GM18499 (cell line): ENCODE measurements at regions not wholly inside any gene's neighbourhood (a gene's known extent, or its start where the extent isn't known, plus 50 kb on each side); places are given as distances from the start of the nearest gene placed in this dataset.

Experiments
- ATAC-seq: cut with Tn5 transposase; IDR thresholded peaks from one replicate; pipeline ENCODE4 v1.9.1; 2021; ENCODE audit warnings: moderate number of reproducible peaks; ENCODE audit not compliant: insufficient read depth, unreplicated experiment

DNA sequence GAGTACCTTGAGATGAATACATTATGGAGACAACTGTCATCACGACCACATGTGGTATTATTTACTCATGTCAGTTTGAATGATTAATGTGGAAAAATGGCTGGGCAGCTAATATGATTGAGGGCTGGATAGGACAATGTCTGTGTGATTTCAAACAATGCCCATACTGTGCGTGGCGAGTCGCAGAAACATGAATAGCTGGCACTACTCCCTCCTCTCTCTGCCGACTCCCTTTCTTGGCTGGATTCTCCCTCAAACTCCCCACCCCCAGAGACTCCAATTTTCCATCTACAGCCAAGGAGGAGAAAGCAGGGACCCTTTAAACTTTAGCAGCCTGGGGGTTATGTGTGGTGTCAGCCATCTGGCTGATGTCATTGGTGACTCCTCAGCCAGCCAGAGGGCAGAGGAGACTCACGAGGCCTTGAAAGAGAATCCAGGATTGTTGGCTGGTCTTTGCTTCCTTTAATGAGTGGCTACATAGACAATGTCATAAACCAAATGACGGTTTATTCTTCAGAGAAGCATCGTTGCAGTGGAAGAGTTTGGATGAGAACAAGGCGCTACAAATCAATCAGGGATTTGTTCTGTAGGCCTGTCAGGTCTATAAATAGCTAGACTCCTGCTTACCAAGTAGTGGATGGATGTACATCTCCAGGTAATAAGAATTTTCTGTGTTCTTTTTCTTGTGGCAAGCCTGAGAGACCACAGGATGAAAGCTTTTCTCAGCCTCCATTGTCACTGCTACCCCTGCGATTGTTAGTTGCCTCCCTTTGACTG, 165.6 kb downstream of the DLEU7 start:
- no peak for ATAC-seq

DNA sequence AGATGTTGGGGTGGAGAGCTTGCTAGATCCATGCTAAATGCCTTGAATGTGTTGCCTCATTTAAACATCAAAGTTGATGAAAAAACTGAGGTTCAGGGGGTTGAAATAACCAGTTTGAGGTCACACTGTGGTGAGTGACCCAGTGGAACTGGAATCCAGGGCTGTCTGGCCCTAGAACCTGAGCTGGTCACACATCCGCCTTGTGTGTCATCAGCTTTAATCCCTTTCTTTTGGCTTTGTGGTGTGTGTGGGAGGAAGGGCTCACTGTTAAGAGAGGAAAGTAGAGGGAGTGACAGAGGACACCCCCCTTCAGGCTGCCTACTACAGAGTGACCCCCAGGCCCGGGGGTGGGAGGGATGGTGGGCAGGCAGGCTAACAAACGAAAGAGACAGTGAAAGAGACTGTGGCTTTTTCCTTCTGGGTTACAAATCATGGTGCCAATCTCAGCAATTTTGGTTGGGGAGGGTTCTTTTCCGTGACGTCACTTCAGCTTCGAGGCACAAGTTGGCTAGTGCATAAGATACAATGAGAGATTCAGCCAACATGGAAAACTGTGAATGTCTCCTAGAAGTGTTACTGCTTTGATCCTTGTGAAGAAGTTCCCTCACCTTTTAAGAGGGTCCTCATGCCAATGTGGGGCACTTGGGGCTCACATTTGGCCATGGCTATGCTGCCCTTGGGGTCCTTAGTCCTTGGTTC, 164.9 kb downstream of the DLEU7 start:
- ATAC-seq = no peak

DNA sequence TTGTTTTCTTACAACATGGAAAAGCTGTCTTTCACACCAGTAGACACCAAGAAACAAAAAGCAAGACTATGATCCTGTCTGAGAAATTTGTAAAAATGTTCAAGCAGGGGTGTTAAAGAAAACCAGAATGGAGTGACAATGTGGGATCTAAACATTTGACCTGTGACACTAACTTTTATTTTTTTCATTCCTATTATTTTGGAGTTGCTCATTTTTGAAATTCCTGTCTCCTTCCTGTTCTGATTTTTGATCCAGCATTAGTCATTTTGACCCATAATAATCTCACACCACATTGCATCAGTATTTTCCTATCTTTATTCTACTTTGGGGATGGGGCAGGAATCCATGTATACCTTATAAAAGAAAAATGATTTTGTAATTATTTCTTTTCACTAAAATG, 164.2 kb downstream of the DLEU7 start:
- ATAC-seq = no peak

DNA sequence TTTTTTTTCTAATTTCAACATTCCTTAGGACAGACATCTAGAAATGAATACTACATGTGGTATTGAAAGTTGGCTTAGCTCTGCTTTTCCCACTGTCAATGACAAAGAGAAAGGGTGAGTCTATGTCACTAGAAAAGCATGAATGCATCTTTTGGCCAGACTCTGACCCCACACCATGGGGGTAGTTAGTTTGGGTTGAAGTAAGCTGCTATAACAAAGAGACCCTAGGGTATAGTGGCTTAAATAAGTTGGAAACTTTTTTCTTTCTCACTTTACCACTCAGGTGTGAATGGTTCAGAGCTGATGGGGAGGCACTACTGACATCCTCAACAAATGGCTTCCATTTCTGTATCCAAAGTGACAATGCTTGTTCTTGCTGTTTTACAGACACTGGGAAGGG, 161.5 kb downstream of the DLEU7 start:
- no peak for ATAC-seq

DNA sequence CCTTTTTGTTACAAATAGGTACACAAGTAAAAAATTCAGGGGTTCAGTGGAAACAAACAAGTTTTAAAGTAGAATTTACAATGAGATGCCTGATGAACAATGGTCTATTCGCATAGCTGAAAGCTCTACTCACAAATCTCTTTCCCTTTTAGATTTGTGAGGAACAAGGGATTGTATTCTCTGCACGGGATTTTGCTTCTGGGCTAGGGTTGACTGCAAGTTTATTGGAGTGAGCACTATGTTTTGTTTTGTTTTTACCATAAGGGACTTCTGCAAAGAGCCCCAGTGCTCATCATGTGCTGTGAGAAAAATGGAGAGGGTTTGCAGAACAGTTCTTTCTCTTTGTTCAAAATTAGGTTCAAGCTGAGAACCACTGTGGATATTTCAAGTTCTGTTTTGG, 160.5 kb downstream of the DLEU7 start:
- ATAC-seq = no peak

DNA sequence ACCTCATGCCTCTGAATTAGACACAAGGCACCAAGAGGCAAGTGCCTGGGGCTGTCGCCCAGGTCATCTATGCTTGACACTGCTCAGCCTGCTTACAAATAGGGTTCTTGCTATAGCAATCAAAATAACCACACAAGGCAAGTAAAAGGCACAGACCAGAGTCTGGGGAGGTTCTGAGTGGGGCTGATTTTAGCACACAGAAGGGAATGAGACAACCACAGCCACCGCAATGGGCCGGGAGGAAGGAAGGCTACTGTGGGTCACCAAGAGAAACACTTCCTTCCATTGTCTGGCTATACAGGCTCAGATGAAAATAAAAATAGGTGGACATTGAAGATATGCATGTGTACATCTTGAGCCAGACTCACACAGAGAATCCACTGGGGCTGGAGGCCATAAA, 159.1 kb downstream of the DLEU7 start:
- ATAC-seq = no peak

DNA sequence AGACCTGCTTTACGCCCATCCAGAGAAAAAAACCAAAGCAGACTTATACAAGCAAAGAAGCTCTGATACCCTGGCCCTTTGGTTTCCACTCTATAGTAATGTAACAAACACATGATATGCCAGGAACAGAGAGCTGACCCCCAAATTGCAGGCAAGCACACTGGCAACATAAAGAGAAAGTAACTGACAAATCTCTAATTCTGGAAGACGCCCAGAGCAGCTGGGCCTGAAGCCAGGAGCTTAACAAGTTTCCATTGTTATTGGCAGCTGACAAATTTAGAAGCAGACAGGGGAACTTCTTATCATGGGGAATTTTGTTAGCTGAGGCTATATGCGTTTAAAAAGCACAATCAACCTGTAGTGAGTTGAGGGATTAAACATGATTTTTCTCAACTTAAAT, 158.0 kb downstream of the DLEU7 start:
- ATAC-seq = no peak

DNA sequence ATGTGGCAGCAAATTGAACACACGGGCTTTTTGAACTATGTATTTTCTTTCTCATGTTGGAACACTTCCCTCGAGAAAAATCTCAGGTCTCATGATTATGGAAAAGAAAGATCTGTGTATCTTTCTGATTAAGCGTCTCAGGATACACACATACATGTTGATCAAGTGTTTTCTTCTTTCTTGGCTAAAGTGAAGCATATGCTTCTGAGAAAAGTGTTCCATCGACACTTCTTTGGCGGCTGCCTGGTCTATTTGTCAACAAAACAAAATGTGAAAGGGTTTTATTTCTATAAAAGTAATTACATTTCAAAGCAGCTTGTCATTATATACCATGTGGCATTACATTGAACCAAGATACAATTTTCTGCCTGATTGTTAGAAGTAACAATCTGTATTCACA, 157.5 kb downstream of the DLEU7 start:
- no peak for ATAC-seq

DNA sequence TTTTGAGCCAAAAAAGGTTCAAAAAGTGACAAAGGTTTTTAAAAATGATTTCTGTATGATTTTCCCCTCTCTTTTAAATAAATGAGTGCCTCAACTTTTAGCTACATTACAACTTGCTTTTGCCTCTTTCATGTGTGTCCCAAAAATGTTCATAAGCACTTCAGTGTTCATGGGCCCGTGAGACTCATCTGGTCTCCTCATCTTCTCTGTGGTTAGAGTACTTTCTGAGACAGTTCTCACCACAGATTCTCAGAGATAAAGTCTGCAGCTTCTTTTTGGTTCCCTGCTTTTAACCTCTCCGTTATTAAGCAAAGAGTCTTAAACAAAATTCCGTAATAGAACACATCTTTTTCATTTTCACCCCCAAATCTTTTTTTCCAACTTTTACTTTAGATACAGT, 156.9 kb downstream of the DLEU7 start:
- ATAC-seq = no peak

DNA sequence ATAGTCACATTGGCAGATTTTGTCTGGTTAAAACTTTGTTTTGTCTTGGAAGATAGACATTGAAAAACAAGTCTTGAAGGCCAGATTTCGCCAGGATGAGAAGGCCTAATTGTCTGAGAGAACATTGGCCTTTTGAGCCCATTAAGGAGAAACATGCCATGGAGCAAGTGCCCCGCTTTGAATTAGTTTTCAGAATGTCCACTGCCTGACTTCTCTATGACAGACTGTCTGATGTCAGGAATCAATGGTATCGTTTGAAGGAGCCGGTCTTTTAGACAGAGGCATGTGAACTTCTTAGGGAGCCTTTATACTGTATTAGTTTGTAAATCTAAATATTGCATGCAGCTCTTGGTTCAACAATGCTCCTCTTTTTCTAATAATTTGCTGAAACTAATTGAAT, 155.9 kb downstream of the DLEU7 start:
- no peak for ATAC-seq

DNA sequence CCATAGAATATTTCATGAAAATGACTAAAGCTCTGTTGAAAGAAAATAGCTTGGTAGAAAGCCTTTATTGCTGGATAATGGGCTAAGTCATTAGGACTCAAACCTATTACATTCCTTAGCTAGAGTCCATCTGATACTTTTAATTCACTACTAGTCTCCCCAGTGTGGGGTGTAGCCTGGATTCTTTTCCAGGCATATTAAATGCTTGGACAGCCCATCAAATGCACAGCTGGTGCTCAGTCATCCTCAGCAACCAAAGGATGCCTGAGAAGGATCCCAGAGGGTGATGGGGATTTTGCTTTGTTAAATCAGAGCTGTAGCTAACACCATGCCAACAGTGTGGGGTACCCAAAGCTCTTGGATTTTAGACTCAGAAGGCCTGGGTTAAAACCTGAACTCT, 153.5 kb downstream of the DLEU7 start:
- ATAC-seq = no peak

DNA sequence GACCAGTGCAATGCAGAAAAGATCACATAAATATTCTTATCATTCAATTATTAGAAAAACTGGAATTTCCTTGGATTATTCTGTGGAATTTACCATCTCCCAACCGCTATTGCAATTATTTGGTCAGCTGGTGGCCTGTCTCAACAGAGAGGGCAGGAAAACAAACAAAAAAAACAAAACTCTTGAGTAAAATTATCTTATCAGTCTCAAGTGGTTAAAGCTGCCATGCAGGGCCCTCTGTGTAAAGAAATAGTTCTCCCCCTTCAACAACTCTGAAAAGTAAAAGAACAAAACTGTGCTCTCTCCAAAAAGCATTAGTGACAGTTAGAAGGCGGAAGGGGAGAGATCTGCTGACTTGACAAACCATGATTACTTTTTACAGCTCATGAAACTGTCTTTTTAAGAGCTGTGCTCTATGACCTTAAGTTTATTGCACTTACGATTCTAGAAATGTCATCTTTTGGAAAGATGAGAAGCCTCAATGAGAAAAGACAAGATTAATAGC, 152.3 kb downstream of the DLEU7 start:
- ATAC-seq = no peak

DNA sequence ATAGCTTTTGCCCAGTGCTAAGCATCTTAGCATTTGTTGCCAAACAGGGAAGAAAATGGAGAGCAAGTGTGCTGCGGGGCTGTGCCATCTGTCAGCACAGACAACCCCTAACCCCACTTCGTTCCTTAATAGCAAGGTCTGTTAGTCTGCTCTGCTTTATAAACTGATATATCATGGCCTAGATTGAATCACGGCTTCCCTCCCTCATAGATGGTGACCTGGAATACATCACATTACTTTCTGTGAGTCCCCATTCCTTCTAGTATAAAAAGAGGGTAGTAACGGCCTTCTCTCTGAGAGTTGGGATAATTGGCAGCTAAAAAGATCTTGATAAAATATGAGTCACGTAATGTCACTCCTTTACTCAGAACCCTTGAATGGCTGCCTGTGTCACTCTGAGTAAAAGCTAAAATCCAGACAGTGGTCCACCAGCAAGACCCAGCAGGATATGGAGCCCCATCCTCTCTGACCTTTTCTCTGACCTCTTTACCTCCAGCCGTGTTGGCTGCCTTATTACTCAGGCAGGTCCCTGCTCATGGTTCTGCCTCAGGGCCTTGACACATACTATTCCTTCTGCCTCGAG, 151.7 kb downstream of the DLEU7 start:
- no peak for ATAC-seq

DNA sequence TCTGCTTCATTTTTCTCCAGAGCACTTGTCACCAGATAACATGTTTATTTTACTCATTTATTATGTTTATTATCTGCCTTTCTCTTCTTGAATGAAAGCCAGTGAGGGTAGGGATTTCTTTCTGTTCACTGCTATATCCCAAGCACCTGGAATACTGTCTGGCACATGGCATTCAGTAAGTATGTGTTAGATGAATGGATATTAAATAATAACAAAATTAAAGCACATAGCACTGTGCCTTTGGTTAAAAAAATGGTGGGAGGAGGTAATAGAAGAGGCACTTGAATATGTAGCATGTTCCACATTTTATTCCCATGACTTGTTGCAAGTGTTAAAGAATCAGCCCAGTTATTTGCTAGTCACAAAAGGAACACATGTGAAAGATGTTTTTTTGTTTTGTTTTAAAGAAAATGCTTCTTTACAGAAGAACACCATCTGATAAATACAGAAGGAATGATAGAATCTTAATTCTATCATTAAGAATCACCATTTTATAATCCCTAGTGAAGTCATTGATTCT, 151.0 kb downstream of the DLEU7 start:
- ATAC-seq = no peak

DNA sequence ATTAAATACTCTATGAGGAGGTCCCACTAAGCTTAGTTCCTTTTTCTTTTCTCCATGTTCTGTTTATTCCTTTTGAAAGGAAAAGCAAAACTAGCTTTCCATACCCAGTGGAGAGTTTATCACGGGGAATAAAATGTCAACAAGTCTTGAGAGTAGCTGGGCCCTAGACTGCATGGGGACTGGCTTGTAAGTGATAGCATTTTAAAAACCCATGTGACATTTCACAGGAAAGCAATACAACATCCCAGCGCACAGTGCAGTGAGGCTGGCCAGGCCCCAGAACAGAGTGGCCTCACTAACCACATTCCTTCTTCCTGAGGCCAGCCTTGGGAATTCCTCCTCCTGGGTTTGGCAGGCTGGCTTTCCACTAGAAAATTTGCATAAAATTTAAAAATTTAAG, 149.8 kb downstream of the DLEU7 start:
- ATAC-seq = no peak

DNA sequence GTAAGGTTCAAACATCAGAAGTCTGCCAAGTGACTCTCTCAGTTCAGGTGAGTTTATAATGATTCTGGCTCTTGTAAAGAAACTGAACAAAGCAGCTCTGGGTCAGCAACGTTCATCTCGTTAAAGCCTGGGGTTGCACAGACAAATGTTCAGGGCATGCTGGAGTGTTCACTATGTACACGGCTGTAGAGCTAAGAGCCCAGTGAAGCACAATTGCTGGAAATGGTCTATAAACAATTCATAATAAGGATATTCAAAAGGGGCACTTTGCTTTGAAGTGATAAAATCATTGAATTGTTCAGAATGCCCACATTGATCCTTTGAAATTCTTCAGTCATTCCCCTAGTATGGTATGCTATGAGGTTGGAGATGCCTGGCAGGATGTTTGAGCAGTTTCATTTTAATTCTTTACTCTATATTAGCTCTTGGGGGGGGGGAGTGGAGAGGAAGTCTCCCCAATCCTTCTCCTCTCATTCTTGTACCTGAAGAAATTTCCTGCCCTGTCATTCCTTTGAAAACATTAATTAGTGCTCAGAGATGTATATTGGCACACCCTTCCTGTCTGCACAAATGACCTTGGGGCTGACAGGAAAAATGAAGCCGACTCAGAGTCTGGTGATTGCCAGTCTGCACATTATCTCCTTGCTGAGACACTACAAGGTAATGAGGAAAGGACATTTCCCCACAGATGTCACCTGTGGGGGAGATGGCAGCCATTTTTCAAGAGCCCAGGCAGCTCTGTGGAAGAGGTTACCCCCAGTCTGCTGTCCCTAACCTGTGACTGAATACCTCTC, 145.5 kb downstream of the DLEU7 start:
- ATAC-seq = no peak

DNA sequence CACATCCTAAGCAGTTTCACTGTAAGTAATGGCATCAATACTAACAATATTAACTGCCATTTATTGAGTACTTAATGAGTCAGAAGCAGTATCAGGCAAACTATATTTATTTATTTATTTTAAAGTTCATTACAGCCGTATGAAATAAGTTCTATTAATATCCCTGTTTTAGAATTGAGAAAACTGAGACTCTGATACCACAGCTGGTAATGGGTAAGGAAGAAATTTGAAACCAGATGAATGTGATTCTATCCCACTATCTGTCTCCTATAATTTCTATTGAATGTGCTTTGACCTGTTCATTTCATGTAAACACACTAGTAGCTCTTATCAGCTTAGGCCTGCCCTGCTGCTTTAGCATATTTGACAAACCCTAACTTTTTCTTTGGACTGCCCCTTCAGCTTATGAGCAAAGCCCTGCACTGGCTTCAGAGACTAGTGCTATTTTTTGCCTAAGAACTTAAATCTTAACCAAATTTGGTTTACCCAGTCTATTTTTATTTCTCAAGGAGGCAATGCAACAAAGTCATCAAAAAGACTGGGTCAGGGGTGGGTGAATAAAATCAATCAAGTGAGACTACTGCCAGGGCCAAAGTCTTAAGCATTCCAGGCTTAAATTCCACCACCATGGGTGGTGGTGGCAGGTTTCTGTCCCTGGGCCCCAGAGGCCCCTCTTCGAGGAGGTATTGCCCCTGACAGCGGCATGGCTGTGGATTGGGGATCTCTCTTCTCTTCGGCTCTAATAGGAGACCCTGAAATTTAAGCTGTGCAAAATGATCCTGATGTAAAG, 143.4 kb downstream of the DLEU7 start:
- ATAC-seq = no peak

DNA sequence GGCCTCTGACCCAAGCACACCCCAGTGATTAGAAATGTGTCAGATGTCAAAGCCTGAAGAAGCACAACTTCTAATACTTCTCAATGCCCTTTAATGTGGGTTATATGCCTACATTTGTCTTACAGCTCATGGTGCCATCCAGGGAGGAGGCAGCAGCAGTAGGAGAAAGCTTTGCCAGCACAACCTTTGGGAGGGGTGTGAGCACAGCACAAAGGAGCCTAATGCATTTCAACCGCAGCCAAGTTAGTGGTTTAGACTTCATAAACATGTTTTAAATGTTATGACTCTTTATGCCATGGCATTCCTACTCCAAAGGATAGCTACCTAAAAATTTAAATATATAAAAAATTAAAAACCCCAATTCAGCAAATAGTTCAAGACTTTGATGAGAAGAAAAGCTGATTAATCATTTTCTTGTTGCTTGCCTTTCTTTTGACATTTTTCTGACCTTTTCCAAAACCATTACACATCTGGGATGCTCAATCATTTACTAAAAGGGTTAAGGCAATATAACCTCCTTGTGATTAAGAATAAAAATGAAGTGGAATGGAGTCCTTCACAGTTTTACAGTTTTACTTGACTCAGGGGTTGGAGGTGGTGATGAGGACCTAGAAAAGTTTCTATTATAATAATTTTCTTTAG, 142.7 kb downstream of the DLEU7 start:
- ATAC-seq = no peak

DNA sequence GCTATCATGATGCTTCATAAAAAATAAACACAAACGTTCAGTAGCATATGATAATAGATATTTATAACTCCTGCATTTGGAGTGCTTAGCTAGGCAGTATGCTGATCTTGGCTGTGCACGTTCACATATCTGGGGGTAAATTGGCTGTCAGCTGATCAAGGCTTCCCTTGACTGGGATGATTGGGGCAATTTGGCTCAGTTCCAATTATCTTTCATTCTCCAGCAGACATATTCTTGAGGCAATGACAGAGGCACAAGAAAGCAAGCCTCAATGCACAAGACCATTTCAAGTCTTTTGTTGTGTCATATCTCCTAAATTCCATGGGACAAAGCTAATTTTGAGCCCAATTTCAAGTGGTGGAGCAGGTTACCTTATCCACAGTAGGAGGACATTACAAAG, 142.0 kb downstream of the DLEU7 start:
- no peak for ATAC-seq
